ENCODE measurements at regions not wholly inside any gene's neighbourhood (a gene's known extent, or its start where the extent isn't known, plus 50 kb on each side); places are given as distances from the start of the nearest gene placed in this dataset.

GRCh38 chr2:15784886-15785801 is 155.2 kb upstream of the MYCN start:
- ATAC-seq (ENCODE audit: insufficient number of reproducible peaks, low FRiP score, low read depth) (no peak), DNase-seq (ENCODE audit: low spot score) (no peak)
- Histone ChIP-seq H3K27me3 (replicated peaks; ENCODE audit: insufficient read depth) (no peaks in the 10 kb centered on the region), H3K27ac (no peak overlapping the region), H3K36me3 (no peaks in the 10 kb centered on the region), H3K9me3 (no peaks in the 10 kb centered on the region), H3K4me1 (ENCODE audit: control insufficient read depth in 1 of 2, low read depth in 2 of 2) (no peaks in the 10 kb centered on the region), H3K4me3 (no peak overlapping the region)
- no peak for TF ChIP-seq CTCF (IDR thresholded peaks at IDR 0.05)

GRCh38 chr2:15786003-15786654 is 154.2 kb upstream of the MYCN start:
- H3K4me3 ChIP-seq = no peak overlapping the region
- TF ChIP-seq CTCF (IDR thresholded peaks at IDR 0.05) = no peak
- DNase-seq (ENCODE audit: low spot score) (no peak), ATAC-seq (ENCODE audit: insufficient number of reproducible peaks, low FRiP score, low read depth) (no peak)
- no peaks in the 10 kb centered on the region for H3K4me1 ChIP-seq (ENCODE audit: control insufficient read depth in 1 of 2, low read depth in 2 of 2)
- no peaks in the 10 kb centered on the region for H3K9me3 ChIP-seq
- H3K27ac ChIP-seq = no peak overlapping the region
- H3K36me3 ChIP-seq = no peaks in the 10 kb centered on the region
- no peaks in the 10 kb centered on the region for H3K27me3 ChIP-seq (replicated peaks; ENCODE audit: insufficient read depth)

GRCh38 chr2:15786901-15787300 is 153.4 kb upstream of the MYCN start:
- no peaks in the 10 kb centered on the region for H3K9me3 ChIP-seq
- no peaks in the 10 kb centered on the region for H3K27me3 ChIP-seq (replicated peaks; ENCODE audit: insufficient read depth)
- no peaks in the 10 kb centered on the region for H3K4me1 ChIP-seq (ENCODE audit: control insufficient read depth in 1 of 2, low read depth in 2 of 2)
- H3K27ac ChIP-seq = no peak overlapping the region
- DNase-seq (ENCODE audit: low spot score) (no peak), ATAC-seq (ENCODE audit: insufficient number of reproducible peaks, low FRiP score, low read depth) (no peak)
- H3K4me3 ChIP-seq = no peak overlapping the region
- no peaks in the 10 kb centered on the region for H3K36me3 ChIP-seq
- TF ChIP-seq CTCF (IDR thresholded peaks at IDR 0.05) = no peak

- DNase-seq (ENCODE audit: low spot score) (no peak), ATAC-seq (ENCODE audit: insufficient number of reproducible peaks, low FRiP score, low read depth) (no peak)
- no peak overlapping the region for H3K4me3 ChIP-seq
- H3K4me1 ChIP-seq (ENCODE audit: control insufficient read depth in 1 of 2, low read depth in 2 of 2) = no peaks in the 10 kb centered on the region
- TF ChIP-seq CTCF (IDR thresholded peaks at IDR 0.05) = no peak
- no peaks in the 10 kb centered on the region for H3K36me3 ChIP-seq
- no peaks in the 10 kb centered on the region for H3K9me3 ChIP-seq
- no peak overlapping the region for H3K27ac ChIP-seq
- H3K27me3 ChIP-seq (replicated peaks; ENCODE audit: insufficient read depth) = no peaks in the 10 kb centered on the region
Measured at GRCh38 chr2:15787535-15788454, 152.6 kb upstream of the MYCN start.

GRCh38 chr2:15788455-15788829 is 151.9 kb upstream of the MYCN start:
- H3K4me3 ChIP-seq = no peak overlapping the region
- no peak for TF ChIP-seq CTCF (IDR thresholded peaks at IDR 0.05)
- H3K36me3 ChIP-seq = no peaks in the 10 kb centered on the region
- H3K27ac ChIP-seq = no peak overlapping the region
- ATAC-seq (ENCODE audit: insufficient number of reproducible peaks, low FRiP score, low read depth) (no peak), DNase-seq (ENCODE audit: low spot score) (no peak)
- H3K9me3 ChIP-seq = no peaks in the 10 kb centered on the region
- no peaks in the 10 kb centered on the region for H3K4me1 ChIP-seq (ENCODE audit: control insufficient read depth in 1 of 2, low read depth in 2 of 2)
- no peaks in the 10 kb centered on the region for H3K27me3 ChIP-seq (replicated peaks; ENCODE audit: insufficient read depth)

Data from thoracic aorta (tissue), 2 donors.